HEK293T (cell line): ENCODE measurements at regions not wholly inside any gene's neighbourhood (a gene's known extent, or its start where the extent isn't known, plus 50 kb on each side); places are given as distances from the start of the nearest gene placed in this dataset.

ENCODE experiments used
- CTCF ChIA-PET: fragments of 350-600 bp; formaldehyde crosslinking; extraction: SDS; loops from one replicate; lab custom pipeline; 2021; ENCODE audit warnings: antibody characterized with exemption, inconsistent platforms; lab: Yijun Ruan, JAX
- POLR2A ChIA-PET: fragments of 350-600 bp; formaldehyde crosslinking; extraction: SDS; loops from one replicate; lab custom pipeline; 2020; ENCODE audit warnings: antibody characterized with exemption, inconsistent platforms; lab: Yijun Ruan, JAX
- DNase-seq: peaks from one replicate; pipeline ENCODE4 v3.0.0; 2012; ENCODE audit warnings: mixed read lengths; ENCODE audit errors: extremely low spot score
- ARNT ChIP-seq: fragments of 450-650 bp; IDR thresholded peaks from 2 replicates; pipeline ENCODE4 v1.6.1; 2017; ENCODE audit warnings: mild to moderate bottlenecking
- BHLHE40 ChIP-seq: fragments of 450-650 bp; IDR thresholded peaks from 2 replicates; pipeline ENCODE4 v1.6.1; 2016; ENCODE audit warnings: mild to moderate bottlenecking, moderate library complexity, borderline replicate concordance
- CTBP1 ChIP-seq: fragments of 450-650 bp; IDR thresholded peaks from 2 replicates; pipeline ENCODE4 v1.6.1; 2016; ENCODE audit warnings: borderline replicate concordance
- ELF4 ChIP-seq: fragments of 450-650 bp; IDR thresholded peaks from 2 replicates; pipeline ENCODE4 v1.6.1; 2017; ENCODE audit warnings: antibody characterized with exemption
- FOXA1 ChIP-seq: fragments of 450-650 bp; IDR thresholded peaks from 2 replicates; pipeline ENCODE4 v1.6.1; 2016; ENCODE audit warnings: mild to moderate bottlenecking
- FOXK2 ChIP-seq: fragments of 450-650 bp; IDR thresholded peaks from 2 replicates; pipeline ENCODE4 v1.6.1; 2016; ENCODE audit warnings: mild to moderate bottlenecking
- FOXM1 ChIP-seq: fragments of 450-650 bp; IDR thresholded peaks from 2 replicates; pipeline ENCODE4 v1.6.1; 2017; ENCODE audit warnings: mild to moderate bottlenecking, borderline replicate concordance
- HDGF ChIP-seq: fragments of 450-650 bp; IDR thresholded peaks from 2 replicates; pipeline ENCODE4 v1.6.1; 2017; ENCODE audit warnings: antibody characterized with exemption, borderline replicate concordance
- L3MBTL2 ChIP-seq: fragments of 450-650 bp; conservative IDR thresholded peaks from 2 replicates; pipeline ENCODE4 v1.6.1; 2016; ENCODE audit warnings: mild to moderate bottlenecking
- LEF1 ChIP-seq: fragments of 450-650 bp; IDR thresholded peaks from 2 replicates; pipeline ENCODE4 v1.6.1; 2017; ENCODE audit warnings: mild to moderate bottlenecking, borderline replicate concordance
- NFRKB ChIP-seq: fragments of 450-650 bp; IDR thresholded peaks from 2 replicates; pipeline ENCODE4 v1.6.1; 2016; ENCODE audit warnings: mild to moderate bottlenecking, moderate library complexity
- SP1 ChIP-seq: fragments of 450-650 bp; IDR thresholded peaks from 2 replicates; pipeline ENCODE4 v1.6.1; 2017
- SUZ12 ChIP-seq: fragments of 450-650 bp; IDR thresholded peaks from 2 replicates; pipeline ENCODE4 v1.6.1; 2016; ENCODE audit warnings: mild to moderate bottlenecking
- TARDBP ChIP-seq: fragments of 450-650 bp; IDR thresholded peaks from 2 replicates; pipeline ENCODE4 v1.6.1; 2016
- ZNF384 ChIP-seq: fragments of 450-650 bp; IDR thresholded peaks from 2 replicates; pipeline ENCODE4 v1.6.1; 2016
- TF ChIP-seq, protein P1 (sequence below): fragments of 450-650 bp; IDR thresholded peaks from 2 replicates; pipeline ENCODE4 v1.6.1; 2016

DNA sequence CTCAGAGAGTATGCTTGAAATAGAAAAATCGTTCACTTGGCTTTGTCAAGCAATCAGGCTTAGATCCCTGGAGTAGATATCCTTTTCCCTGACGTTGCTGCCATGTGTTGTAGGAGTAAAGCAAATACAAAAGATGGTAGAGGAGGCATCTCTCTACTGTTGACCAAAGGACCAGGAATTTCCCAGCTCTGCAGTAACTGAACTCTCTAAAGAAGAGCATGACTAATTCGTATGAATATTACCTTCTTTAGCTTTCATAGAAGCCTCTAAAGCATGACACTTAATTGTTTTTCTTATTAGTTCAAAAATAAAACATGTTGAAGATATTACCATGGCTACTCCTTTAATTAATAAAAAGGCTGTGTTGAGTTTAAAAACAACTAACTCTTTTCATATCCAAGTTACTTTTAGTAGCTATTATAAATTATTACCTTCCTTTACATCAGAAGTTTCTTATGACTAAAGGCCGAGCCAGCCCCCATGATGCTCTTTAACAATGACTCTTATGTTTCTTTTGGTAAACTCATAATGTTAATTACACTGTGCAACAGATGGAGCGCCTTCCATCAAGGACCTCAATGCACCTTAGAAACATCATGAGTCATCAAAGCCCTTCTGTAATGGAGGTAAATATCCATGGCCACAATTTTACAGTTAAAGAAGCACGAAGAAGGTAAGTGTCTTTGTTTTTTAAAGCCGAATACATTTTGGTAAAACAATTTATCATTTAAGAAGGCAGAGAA lies 352.4 kb downstream of the KLF5 start:
- DNase-seq: no peak
- ChIA-PET CTCF (interaction anchor here (1.1 kb wide), 1 partner anchor 13 kb away, joined by 3 read pairs; no protein-coding TSS in a partner anchor), POLR2A (no interaction called here)
- TF ChIP-seq SP1: no peak
- no peak for TF ChIP-seq ELF4
- TF ChIP-seq TARDBP: no peak
- TF ChIP-seq NFRKB: no peak
- TF ChIP-seq ZNF384: no peak
- no peak for TF ChIP-seq FOXM1
- TF ChIP-seq HDGF: no peak
- no peak for TF ChIP-seq FOXK2
- TF ChIP-seq, protein P1, sequence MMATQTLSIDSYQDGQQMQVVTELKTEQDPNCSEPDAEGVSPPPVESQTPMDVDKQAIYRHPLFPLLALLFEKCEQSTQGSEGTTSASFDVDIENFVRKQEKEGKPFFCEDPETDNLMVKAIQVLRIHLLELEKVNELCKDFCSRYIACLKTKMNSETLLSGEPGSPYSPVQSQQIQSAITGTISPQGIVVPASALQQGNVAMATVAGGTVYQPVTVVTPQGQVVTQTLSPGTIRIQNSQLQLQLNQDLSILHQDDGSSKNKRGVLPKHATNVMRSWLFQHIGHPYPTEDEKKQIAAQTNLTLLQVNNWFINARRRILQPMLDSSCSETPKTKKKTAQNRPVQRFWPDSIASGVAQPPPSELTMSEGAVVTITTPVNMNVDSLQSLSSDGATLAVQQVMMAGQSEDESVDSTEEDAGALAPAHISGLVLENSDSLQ: no peak

DNA sequence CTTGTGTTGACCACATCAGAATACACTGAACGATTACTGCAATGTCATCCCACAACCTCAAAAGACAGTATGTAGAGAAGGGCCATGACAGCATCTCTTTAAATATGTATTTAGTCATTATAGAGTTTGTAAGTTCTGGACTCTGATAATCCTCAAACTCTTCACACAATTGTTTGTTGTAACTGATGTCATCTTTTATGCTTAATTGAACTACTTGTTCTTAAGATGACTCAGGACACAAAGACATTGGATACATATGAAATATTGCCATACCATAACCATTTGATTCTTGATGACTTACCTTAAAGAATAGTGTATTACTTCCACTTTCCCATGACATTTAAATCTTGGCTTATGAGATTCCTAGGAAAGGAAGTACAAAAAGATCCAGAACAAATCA lies 347.6 kb downstream of the KLF5 start:
- ChIA-PET POLR2A (no interaction called here), CTCF (interaction anchor here (0.7 kb wide), 1 partner anchor 10 kb away, joined by 4 read pairs; no protein-coding TSS in a partner anchor)
- no peak for TF ChIP-seq TARDBP
- no peak for TF ChIP-seq ELF4
- no peak for TF ChIP-seq HDGF
- TF ChIP-seq FOXM1: no peak
- TF ChIP-seq ARNT: no peak
- TF ChIP-seq FOXA1: no peak
- TF ChIP-seq, protein P1: no peak
- no peak for TF ChIP-seq SUZ12
- no peak for TF ChIP-seq CTBP1
- TF ChIP-seq FOXK2: no peak
- TF ChIP-seq NFRKB: no peak
- no peak for TF ChIP-seq BHLHE40
- DNase-seq: no peak

DNA sequence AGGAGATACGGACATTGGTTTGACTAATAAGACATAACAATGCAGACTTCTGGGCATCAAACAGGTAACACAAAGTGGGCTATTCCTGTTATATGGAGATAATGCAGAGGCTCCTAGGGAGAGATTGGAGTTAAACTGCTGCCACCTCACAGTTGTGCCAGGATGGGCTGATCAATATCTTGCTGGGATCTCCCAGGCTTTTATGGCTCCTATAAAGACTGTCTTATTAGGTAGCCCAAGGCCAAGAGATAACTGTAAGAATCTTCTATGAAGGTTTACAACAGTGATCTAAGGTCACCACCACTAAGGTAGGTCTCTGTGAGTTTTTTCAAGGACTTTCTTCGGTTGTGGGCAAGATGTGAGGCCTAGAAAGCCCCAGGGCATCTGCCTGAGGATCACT lies 345.8 kb downstream of the KLF5 start:
- ChIA-PET CTCF (interaction anchor here (0.7 kb wide), 1 partner anchor 164 kb away, joined by 3 read pairs; no protein-coding TSS in a partner anchor), POLR2A (interaction anchor here (0.5 kb wide), 1 partner anchor 55 kb away, joined by 3 read pairs; no protein-coding TSS in a partner anchor)
- no peak for TF ChIP-seq LEF1
- TF ChIP-seq SP1: no peak
- TF ChIP-seq, protein P1: no peak
- no peak for TF ChIP-seq CTBP1
- no peak for TF ChIP-seq L3MBTL2
- TF ChIP-seq SUZ12: no peak
- TF ChIP-seq BHLHE40: no peak
- no peak for TF ChIP-seq NFRKB
- no peak for TF ChIP-seq FOXM1
- no peak for TF ChIP-seq HDGF
- TF ChIP-seq ARNT: no peak
- no peak for TF ChIP-seq FOXK2
- DNase-seq: no peak

DNA sequence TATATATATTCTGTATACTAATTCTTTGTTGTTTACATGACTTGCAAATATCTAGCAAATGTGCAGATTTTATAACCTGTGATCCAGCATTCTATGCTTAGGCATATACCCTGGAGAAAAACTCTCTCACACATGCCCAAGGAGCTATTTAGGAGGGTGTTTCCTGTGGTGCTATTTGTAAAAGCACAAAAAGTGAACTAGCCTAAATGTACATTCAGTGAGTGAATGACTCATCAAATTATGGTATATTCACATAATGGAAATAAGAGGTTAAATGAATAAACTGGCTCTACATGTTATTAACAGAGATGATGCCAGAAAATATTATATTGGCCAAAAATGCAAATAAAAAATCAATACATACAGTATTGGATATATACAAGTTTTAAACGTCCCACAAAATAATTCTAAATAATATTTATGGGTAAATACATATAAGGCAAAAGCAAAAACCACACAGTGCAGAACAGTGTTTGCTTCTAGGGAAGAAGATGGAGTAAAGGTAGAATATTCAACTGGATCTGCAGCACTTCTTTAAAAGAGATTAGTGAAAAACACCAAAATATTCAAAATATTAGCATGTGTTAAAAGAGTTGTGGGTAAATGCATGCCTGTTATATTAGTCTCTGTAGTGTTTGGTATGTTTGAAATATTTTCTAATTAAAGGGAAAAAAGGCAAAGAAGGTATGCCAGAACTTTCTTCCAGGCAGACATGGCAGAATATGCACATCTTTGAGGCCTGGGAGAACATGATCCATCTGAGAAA lies 344.7 kb downstream of the KLF5 start:
- no peak for DNase-seq
- ChIA-PET CTCF (interaction anchor here (0.6 kb wide), 1 partner anchor 145 kb away, joined by 3 read pairs; no protein-coding TSS in a partner anchor), POLR2A (no interaction called here)
- TF ChIP-seq SP1: no peak
- no peak for TF ChIP-seq SUZ12
- no peak for TF ChIP-seq BHLHE40
- no peak for TF ChIP-seq HDGF
- no peak for TF ChIP-seq LEF1
- no peak for TF ChIP-seq ARNT
- TF ChIP-seq, protein P1: no peak
- TF ChIP-seq NFRKB: no peak
- no peak for TF ChIP-seq L3MBTL2
- no peak for TF ChIP-seq FOXA1
- TF ChIP-seq FOXK2: no peak
- TF ChIP-seq ELF4: no peak
- no peak for TF ChIP-seq FOXM1
- no peak for TF ChIP-seq TARDBP
- no peak for TF ChIP-seq ZNF384

DNA sequence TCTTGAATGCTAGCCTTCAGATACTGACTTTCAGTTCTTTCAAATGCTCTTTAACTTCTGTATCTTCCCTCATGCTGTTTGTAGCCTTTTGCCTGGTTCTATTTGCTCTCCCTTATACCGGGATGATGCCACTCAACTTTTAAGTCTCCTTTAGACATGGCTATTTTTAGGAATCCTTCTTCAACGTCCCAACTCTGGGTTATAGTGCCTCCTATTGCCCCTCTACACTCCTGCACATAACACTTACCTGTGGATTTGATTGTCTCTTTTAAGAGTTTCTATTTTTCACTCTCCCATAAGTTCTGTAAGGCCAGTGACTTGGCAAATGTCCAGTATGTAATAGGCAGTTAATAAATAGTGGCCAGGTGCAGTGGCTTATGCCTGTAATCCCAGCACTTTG lies 343.0 kb downstream of the KLF5 start:
- POLR2A ChIA-PET: no interaction called here
- no peak for DNase-seq

More for the DNA sequence above, 343.0 kb downstream of the KLF5 start:
- CTCF ChIA-PET: interaction anchor here (0.8 kb wide), 1 partner anchor 17 kb away, joined by 3 read pairs; no protein-coding TSS in a partner anchor
- TF ChIP-seq, protein P1: no peak
- TF ChIP-seq SUZ12: no peak
